ENCODE measurements at regions not wholly inside any gene's neighbourhood (a gene's known extent, or its start where the extent isn't known, plus 50 kb on each side); places are given as distances from the start of the nearest gene placed in this dataset.
A peak's percentile ranks its signal among the peaks of the same experiment; 100 is the strongest.
"Not testable (repeated sequence)": the region's sequence is repeated elsewhere in the genome, so short reads cannot be mapped to it uniquely, and the experiment has no call there.

GRCh38 chr5:67644221-67644920 lies 447.8 kb upstream of the CD180 start:
- no peak for DNase-seq (ENCODE audit: low read depth, low spot score)
- no peak overlapping the region for H3K4me3 ChIP-seq (ENCODE audit: low read length)

- DNase-seq (ENCODE audit: low read depth, low spot score): no peak
- no peak overlapping the region for H3K4me3 ChIP-seq (ENCODE audit: low read length)
These were observed 446.9 kb upstream of the CD180 start for GRCh38 chr5:67643536-67643935.

- H3K4me3 ChIP-seq (ENCODE audit: low read length): no peak overlapping the region
- peak; percentile 6 for DNase-seq (ENCODE audit: low read depth, low spot score)
These were observed 443.4 kb upstream of the CD180 start for GRCh38 chr5:67639976-67640375.

GRCh38 chr5:67639313-67639712 lies 442.7 kb upstream of the CD180 start:
- no peak overlapping the region for H3K4me3 ChIP-seq (ENCODE audit: low read length)
- DNase-seq (ENCODE audit: low read depth, low spot score): no peak

- no peak for DNase-seq (ENCODE audit: low read depth, low spot score)
- no peak overlapping the region for H3K4me3 ChIP-seq (ENCODE audit: low read length)
These were observed 440.4 kb upstream of the CD180 start for GRCh38 chr5:67636850-67637524.

GRCh38 chr5:67636091-67636490 lies 439.5 kb upstream of the CD180 start:
- no peak for DNase-seq (ENCODE audit: low read depth, low spot score)
- H3K4me3 ChIP-seq (ENCODE audit: low read length): no peak overlapping the region

GRCh38 chr5:67627079-67627478 lies 430.5 kb upstream of the CD180 start:
- H3K4me3 ChIP-seq (ENCODE audit: low read length); DNase-seq (ENCODE audit: low read depth, low spot score): not testable (repeated sequence)

GRCh38 chr5:67623078-67623477 lies 426.5 kb upstream of the CD180 start:
- H3K4me3 ChIP-seq (ENCODE audit: low read length): no peak overlapping the region

GRCh38 chr5:67620424-67621397 lies 424.1 kb upstream of the CD180 start:
- DNase-seq (ENCODE audit: low read depth, low spot score): no peak

More at GRCh38 chr5:67623078-67623477, 426.5 kb upstream of the CD180 start:
- no peak for DNase-seq (ENCODE audit: low read depth, low spot score)

GRCh38 chr5:67619636-67620035 lies 423.0 kb upstream of the CD180 start:
- H3K4me3 ChIP-seq (ENCODE audit: low read length): no peak overlapping the region
- no peak for DNase-seq (ENCODE audit: low read depth, low spot score)

More at GRCh38 chr5:67620424-67621397, 424.1 kb upstream of the CD180 start:
- H3K4me3 ChIP-seq (ENCODE audit: low read length): no peak overlapping the region

GRCh38 chr5:67619235-67619634 lies 422.6 kb upstream of the CD180 start:
- no peak for DNase-seq (ENCODE audit: low read depth, low spot score)
- no peak overlapping the region for H3K4me3 ChIP-seq (ENCODE audit: low read length)

GRCh38 chr5:67617051-67617450 lies 420.5 kb upstream of the CD180 start:
- no peak for DNase-seq (ENCODE audit: low read depth, low spot score)
- H3K4me3 ChIP-seq (ENCODE audit: low read length): no peak overlapping the region

- H3K4me3 ChIP-seq (ENCODE audit: low read length): peak overlapping the region; percentile 24
- peak; percentile 49 for DNase-seq (ENCODE audit: low read depth, low spot score)
These were observed 416.4 kb upstream of the CD180 start for GRCh38 chr5:67612961-67613360.

- no peak overlapping the region for H3K4me3 ChIP-seq (ENCODE audit: low read length)
- peak; percentile 72 for DNase-seq (ENCODE audit: low read depth, low spot score)
These were observed 413.8 kb upstream of the CD180 start for GRCh38 chr5:67610186-67610912.

- DNase-seq (ENCODE audit: low read depth, low spot score): no peak
These were observed 411.4 kb upstream of the CD180 start for GRCh38 chr5:67607958-67608357.

GRCh38 chr5:67606586-67606947 lies 410.0 kb upstream of the CD180 start:
- H3K4me3 ChIP-seq (ENCODE audit: low read length): no peak overlapping the region
- DNase-seq (ENCODE audit: low read depth, low spot score): no peak

More at GRCh38 chr5:67607958-67608357, 411.4 kb upstream of the CD180 start:
- H3K4me3 ChIP-seq (ENCODE audit: low read length): no peak overlapping the region

- H3K4me3 ChIP-seq (ENCODE audit: low read length): no peak overlapping the region
- no peak for DNase-seq (ENCODE audit: low read depth, low spot score)
These were observed 409.4 kb upstream of the CD180 start for GRCh38 chr5:67605730-67606585.

- DNase-seq (ENCODE audit: low read depth, low spot score): no peak
- H3K4me3 ChIP-seq (ENCODE audit: low read length): no peak overlapping the region
These were observed 394.9 kb upstream of the CD180 start for GRCh38 chr5:67591491-67591890.

All from Jurkat, Clone E6-1 (cell line).